Fibroblast of skin of left biceps (primary cell): ENCODE measurements at regions not wholly inside any gene's neighbourhood (a gene's known extent, or its start where the extent isn't known, plus 50 kb on each side); places are given as distances from the start of the nearest gene placed in this dataset.
"Not testable (repeated sequence)": the region's sequence is repeated elsewhere in the genome, so short reads cannot be mapped to it uniquely, and the experiment has no call there.

Experiments used
- DNase-seq, 2 experiments: peaks; one replicate each; pipeline ENCODE4 v3.0.0-alpha.2; 2013; ENCODE audit warnings: low read depth in 2 of 2

DNA sequence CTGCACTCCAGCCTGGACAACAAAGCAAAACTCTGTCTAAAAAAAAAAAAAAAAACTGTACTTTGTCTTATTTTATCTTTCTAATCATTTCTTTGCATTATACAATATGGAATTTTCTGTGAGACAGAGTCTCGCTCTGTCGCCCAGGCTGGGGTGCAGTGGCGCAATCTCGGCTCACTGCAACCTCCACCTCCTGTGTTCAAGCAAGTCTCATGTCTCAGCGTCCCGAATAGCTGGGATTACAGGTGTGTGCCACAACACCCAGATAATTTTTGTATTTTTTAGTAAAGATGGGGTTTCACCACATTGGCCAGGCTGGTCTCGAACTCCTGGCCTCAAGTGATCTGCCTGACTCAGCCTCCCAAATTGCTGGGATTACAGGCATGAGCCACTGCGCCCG is 90.0 kb downstream of the MRPL14 start:
- not testable (repeated sequence) for DNase-seq

GRCh38 chr6:44036699-44037101 is 90.6 kb downstream of the MRPL14 start:
- DNase-seq: no peak

DNA sequence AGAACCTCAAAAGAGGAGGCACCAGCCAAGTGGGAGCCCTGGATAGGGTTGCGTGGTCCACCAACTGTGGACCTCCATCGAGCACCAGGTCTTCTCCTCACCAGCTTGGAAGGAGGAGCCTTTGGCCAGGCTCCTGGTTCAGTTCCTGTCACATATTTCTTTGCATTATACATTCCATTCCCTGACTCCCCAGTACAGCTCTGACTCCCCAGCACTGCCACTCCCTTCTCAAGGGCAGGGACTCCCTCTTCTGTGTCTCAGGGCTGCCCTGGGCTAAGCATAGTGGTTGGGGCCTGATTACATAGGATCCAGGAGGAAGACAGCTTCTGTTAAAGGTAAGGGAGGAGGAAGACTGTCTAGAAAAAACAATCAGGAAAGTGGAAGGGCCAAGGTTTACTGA is 91.1 kb downstream of the MRPL14 start:
- DNase-seq: no peak

DNA sequence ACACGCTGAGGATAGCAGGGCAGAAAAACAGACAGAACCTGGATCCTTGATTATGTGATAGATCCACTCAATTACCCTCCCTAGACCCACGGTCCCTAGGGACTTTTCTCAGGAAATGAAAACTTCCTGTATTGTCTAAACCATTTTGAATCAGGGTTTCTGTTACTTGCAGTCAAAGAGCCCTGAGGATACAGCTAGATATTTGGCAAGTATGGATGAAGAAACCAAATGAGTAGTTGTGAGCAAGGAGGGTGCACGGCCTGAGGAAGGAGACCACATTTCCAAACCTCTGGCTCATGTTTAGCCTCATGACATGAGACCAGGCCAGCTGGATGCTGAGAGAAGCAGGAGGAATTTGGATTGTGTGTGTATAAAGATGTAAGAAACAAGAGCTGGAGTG is 91.6 kb downstream of the MRPL14 start:
- DNase-seq: no peak

GRCh38 chr6:44034931-44035345 is 92.3 kb downstream of the MRPL14 start:
- no peak for DNase-seq

DNA sequence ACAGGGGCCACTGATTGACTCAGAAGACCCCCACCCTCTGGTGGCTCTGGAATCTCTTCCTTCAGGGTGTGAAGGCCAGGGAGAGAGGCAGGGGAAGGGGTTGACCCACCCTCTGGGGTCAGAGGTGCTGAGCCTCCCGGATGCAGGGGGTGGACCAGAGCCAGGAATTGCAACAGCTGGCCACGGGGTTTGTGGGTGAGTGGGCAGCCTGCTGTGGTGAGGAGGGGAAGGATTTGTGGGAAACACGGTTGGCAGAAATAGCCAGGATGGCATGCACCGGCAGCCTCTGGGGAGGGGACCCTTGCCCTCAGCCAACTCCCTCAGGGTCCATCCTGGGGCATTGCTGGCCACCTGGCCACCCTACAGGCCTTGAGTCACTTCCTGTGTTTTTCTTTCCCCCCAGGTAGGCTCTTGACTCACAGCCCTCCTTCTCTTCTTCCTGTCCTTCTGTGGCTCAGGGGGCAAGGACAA is 92.8 kb downstream of the MRPL14 start:
- DNase-seq: no peak

- DNase-seq: no peak
Measured at GRCh38 chr6:44030812-44031454, 96.3 kb downstream of the MRPL14 start.

GRCh38 chr6:44029444-44030185 is 97.6 kb downstream of the MRPL14 start:
- DNase-seq: no peak

- DNase-seq: no peak
Measured at GRCh38 chr6:44028789-44029310, 98.4 kb downstream of the MRPL14 start.

- DNase-seq: no peak
Measured at GRCh38 chr6:44025226-44025625, 102.0 kb downstream of the MRPL14 start.

DNA sequence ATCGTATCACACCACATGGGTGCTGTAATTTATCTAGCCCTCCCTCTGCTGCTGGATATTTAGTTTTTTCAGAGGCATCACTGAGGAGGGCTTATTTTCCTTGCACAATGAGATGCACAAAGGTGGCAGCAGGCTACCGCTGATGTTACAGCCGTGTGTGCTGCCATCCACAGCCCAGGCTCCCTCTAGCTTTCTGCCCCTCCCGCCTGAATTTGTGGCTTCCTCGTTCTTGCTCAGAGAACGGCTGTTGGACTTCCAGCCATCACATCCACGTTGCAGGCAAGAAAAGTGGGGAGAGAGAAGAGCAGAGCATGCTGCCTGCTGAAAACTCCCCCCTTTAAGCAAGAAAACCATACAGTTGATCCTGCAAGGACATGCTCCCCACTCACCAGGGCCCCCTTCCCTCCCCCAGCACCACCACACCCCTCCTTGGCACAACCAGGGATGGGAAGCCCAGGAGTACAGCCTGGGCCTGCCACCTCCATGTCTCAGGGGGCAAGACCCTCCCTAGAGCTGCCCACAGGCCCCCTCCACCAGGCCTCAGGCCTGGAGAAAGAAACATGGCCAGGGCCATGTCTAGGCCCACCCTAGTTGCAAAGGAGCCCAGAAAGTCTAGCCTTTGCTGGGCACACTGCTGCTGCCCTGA is 102.6 kb downstream of the MRPL14 start:
- DNase-seq: no peak

DNA sequence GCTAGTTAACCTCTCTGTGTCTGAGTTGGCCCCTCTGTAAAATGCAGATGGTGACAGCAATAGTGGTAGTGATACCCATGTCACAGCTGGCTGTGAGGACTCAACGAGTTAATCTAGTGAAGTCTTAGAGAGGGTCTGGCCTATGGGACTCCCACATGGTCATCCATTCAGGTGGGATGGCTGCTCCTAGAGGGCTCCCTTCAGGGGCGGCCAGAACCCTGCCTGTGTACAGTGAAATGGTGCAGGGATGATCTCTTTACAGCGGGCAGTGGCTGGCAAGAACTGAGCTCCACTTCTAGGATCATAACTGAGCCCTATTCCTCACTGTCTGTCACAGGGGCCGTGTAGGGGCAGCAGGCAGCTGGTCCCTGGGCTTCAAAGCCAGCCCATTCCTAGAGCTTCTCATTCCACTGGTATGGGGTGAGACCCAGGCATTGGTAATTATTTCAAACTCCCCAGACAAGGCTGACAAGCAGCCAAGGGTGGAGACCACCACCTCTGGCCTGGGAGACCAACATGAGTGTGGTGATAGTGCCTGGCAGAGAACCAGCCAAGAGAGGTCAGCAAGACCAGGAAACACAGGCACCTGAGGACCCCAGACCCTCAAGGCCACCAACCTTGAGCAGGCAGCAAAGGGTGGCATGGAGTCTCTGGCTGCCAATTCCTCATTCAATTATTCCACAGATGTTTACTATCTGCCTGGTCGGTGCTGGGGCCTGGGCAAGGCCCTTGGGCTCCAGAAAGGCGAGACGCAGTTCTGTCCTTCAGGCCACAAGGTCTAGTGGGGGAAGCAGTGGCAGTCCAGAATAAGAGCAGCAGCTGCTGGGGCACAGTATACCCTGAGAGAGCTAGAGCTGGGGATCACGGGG is 103.4 kb downstream of the MRPL14 start:
- no peak for DNase-seq

GRCh38 chr6:44022671-44023352 is 104.4 kb downstream of the MRPL14 start:
- DNase-seq: no peak

DNA sequence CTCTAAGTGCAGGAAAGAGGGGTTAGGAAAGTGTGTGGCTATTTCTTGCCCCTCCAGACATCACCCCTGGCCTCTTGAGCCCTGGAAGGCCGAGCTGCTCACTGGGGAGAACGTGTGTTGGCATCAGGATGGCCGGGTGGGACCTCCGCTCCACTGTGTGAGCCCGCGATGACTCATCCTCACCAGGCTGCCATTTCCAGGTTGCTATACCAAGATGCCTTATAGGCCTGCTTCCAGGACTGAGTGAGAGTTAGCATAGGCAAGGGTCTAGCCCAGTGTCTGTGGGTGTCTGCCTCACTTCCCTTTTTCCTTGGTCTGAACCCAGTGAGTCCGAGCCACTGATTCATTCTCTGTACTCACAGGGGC is 105.0 kb downstream of the MRPL14 start:
- no peak for DNase-seq

DNA sequence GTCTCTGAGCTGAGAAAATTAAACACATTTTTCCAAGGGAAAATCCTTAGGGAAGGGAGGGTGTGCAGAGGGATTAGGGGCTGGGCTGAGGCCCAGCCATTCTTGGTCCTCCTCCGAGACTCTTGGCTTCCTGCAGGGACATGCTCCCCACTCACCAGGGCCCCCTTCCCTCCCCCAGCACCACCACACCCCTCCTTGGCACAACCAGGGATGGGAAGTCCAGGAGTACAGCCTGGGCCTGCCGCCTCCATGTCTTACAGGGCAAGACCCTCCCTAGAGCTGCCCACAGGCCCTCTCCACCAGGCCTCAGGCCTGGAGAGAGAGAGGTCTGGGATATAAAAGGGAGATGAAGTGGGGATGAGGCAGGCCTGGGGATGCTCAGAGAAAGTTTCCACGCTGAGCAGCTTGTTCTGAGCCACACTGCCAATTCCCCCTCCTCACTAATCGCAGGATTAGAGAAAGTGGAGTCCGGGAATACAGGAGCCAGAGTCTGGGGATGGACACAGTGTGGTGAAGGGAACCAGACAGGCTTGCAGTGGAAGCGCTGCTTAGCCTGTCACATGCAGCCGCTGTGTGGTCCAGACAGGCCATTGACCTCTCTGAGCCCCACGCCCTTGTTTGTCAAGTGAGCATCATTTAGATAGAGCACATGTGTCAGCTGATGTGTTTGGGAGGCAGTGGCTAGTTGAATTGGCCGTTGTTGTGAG is 105.5 kb downstream of the MRPL14 start:
- DNase-seq: no peak

GRCh38 chr6:44020664-44021425 is 106.4 kb downstream of the MRPL14 start:
- no peak for DNase-seq

- no peak for DNase-seq
Measured at GRCh38 chr6:44020148-44020547, 107.1 kb downstream of the MRPL14 start.

- DNase-seq: not testable (repeated sequence)
Measured at GRCh38 chr6:44017307-44017706, 109.9 kb downstream of the MRPL14 start.

DNA sequence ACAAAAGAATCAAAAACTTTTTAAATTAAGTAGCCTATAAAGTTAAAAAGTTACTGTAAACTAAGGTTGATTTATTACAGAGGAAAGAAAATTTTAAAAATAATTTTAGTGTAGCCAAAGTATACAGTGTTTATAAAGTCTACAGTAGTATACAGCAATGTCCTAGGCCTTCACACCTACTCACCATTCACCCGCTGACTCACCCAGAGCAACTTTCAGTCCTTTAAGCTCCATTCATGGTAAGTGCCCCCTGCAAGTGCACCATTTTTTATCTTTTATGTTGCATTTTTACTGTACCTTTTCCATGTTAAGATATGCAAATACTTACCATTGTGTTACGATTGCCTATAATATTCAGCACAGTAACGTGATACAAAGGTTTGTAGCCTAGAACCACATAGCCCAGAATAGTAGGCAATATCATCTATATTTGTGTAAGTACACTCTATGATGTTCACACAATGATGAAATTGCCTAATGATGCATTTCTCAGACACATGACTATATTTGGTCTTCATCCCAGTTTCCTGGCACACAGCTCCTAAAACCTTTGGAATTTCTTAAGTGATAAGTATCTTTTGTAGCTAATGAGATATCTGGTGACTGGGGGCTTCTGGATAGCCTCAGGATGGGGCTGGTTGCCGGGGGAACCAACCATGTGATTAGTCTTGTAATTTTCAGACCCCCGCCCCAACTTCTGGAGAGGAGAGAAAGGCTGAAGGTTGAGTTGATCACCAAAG is 111.0 kb downstream of the MRPL14 start:
- DNase-seq: peak; percentile 59 to 71
